ENCODE measurements at regions not wholly inside any gene's neighbourhood (a gene's known extent, or its start where the extent isn't known, plus 50 kb on each side); places are given as distances from the start of the nearest gene placed in this dataset.
A peak's percentile ranks its signal among the peaks of the same experiment; 100 is the strongest.
"Not testable (repeated sequence)": the region's sequence is repeated elsewhere in the genome, so short reads cannot be mapped to it uniquely, and the experiment has no call there.

DNA sequence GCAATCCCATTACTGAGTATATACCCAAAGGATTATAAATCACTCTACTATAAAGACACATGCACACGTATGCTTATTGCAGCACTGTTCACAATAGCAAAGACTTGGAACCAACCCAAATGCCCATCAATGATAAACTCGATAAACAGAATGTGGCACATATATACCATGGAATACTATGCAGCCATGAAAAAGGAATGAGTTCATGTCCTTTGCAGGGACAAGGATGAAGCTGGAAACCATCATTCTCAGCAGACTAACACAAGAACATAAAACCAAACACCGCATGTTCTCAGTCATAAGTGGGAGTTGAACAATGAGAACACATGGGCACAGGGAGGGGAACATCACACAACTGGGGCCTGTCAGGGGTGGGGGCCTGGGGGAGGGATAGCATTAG, 532.8 kb upstream of the AMOT start:
- H3K36me3 ChIP-seq (ENCODE audit: control insufficient read depth in 2 of 2, insufficient read depth in 1 of 2, low read length in 2 of 2); H3K4me3 ChIP-seq (ENCODE audit: low read depth, low read length); CTCF ChIA-PET; POLR2A ChIA-PET; H3K9me3 ChIP-seq (ENCODE audit: control insufficient read depth, insufficient read depth, low read depth, low read length); H3K4me1 ChIP-seq (ENCODE audit: control insufficient read depth, insufficient read depth, low read length); H3K27ac ChIP-seq (ENCODE audit: extremely low read depth, low read depth, low read length): not testable (repeated sequence)
- TF ChIP-seq, protein P1, sequence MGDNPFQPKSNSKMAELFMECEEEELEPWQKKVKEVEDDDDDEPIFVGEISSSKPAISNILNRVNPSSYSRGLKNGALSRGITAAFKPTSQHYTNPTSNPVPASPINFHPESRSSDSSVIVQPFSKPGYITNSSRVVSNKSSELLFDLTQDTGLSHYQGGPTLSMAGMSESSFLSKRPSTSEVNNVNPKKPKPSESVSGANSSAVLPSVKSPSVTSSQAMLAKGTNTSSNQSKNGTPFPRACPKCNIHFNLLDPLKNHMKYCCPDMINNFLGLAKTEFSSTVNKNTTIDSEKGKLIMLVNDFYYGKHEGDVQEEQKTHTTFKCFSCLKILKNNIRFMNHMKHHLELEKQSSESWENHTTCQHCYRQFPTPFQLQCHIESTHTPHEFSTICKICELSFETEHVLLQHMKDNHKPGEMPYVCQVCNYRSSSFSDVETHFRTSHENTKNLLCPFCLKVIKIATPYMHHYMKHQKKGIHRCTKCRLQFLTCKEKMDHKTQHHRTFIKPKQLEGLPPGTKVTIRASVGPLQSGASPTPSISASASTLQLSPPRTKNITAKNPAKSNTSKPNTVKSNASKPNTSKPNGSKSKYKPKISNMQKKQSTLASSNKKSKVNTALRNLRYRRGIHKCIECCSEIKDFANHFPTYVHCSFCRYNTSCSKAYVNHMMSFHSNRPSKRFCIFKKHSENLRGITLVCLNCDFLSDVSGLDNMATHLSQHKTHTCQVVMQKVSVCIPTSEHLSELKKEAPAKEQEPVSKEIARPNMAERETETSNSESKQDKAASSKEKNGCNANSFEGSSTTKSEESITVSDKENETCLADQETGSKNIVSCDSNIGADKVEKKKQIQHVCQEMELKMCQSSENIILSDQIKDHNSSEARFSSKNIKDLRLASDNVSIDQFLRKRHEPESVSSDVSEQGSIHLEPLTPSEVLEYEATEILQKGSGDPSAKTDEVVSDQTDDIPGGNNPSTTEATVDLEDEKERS (tag by site-specific recombination; IDR thresholded peaks at IDR 0.05) = 0 out of 2 replicates have a peak, but pooled peaks have one; percentile 50
- peak; percentile 93 for TF ChIP-seq ZNF146 (tag by site-specific recombination; IDR thresholded peaks at IDR 0.05)

DNA sequence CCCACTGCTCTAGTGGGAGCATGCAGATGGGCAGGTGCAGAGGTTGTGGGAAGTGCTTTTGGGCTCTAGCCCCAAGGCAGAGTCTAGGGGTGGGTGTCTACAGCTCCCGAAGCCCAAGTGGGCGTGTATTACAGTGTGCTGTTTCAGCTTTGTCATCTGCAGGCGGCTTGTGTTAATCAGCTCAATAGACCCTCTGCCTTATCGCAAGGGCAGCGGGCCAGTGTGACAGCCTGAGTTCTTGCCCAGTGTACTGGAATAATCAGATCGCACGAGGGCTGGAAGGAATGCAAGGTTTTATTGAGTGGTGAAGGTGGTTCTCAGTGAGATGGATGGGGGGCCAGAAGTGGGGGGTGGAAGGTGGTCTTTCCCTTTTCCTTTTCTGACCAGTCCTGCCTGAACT, 529.4 kb upstream of the AMOT start:
- Histone ChIP-seq H3K27ac (ENCODE audit: extremely low read depth, low read depth, low read length) (no peak overlapping the region), H3K36me3 (ENCODE audit: control insufficient read depth in 2 of 2, insufficient read depth in 1 of 2, low read length in 2 of 2) (no peaks in the 10 kb centered on the region), H3K4me3 (ENCODE audit: low read depth, low read length) (no peak overlapping the region), H3K9me3 (ENCODE audit: control insufficient read depth, insufficient read depth, low read depth, low read length) (no peaks in the 10 kb centered on the region; the same call in 1 of the 2 replicates), H3K4me1 (ENCODE audit: control insufficient read depth, insufficient read depth, low read length) (no peaks in the 10 kb centered on the region)
- ChIA-PET CTCF (no interaction called here), POLR2A (no interaction called here)
- TF ChIP-seq, protein P2, sequence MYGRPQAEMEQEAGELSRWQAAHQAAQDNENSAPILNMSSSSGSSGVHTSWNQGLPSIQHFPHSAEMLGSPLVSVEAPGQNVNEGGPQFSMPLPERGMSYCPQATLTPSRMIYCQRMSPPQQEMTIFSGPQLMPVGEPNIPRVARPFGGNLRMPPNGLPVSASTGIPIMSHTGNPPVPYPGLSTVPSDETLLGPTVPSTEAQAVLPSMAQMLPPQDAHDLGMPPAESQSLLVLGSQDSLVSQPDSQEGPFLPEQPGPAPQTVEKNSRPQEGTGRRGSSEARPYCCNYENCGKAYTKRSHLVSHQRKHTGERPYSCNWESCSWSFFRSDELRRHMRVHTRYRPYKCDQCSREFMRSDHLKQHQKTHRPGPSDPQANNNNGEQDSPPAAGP (tag by site-specific recombination; IDR thresholded peaks at IDR 0.05) = no peak
- TF ChIP-seq ZNF677 (tag by site-specific recombination; IDR thresholded peaks at IDR 0.05) (no peak), ZNF404 (tag by site-specific recombination; IDR thresholded peaks at IDR 0.05) (no peak), ZNF211 (tag by site-specific recombination; IDR thresholded peaks at IDR 0.05; ENCODE audit: low read depth) (no peak), SALL2 (tag by site-specific recombination; IDR thresholded peaks at IDR 0.05; ENCODE audit: borderline replicate concordance) (no peak), BCL11B (tag by site-specific recombination; IDR thresholded peaks at IDR 0.05; ENCODE audit: low read depth) (no peak), ZNF416 (tag by site-specific recombination; IDR thresholded peaks at IDR 0.05) (no peak), ZNF169 (tag by site-specific recombination; IDR thresholded peaks at IDR 0.05) (no peak), ZNF501 (tag by site-specific recombination; IDR thresholded peaks at IDR 0.05) (no peak), ZNF629 (tag by site-specific recombination; IDR thresholded peaks at IDR 0.05) (no peak)
- TF ChIP-seq, protein P3, sequence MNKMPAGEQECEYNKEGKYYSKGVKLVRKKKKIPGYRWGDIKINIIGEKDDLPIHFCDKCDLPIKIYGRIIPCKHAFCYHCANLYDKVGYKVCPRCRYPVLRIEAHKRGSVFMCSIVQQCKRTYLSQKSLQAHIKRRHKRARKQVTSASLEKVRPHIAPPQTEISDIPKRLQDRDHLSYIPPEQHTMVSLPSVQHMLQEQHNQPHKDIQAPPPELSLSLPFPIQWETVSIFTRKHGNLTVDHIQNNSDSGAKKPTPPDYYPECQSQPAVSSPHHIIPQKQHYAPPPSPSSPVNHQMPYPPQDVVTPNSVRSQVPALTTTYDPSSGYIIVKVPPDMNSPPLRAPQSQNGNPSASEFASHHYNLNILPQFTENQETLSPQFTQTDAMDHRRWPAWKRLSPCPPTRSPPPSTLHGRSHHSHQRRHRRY (tag by site-specific recombination; IDR thresholded peaks at IDR 0.05) = no peak

DNA sequence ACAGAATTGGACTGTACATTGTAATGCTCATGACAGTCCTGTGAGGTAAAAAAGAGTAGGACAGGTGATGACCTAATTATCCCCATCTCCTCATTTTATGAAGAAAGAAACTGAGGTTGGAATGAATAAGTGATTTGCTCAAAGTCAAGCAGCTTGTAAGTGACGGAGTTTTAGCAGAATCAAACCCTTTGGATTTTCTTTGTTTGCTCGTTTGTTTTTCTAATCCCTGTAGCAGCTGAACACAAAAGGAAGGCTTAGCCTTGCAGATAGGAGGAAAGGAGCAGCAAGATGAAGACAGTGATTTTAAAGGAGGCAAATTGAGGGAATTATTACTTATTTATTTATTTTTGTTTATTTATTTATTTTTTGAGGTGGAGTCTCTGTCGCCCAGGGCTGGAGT, 528.4 kb upstream of the AMOT start:
- H3K9me3 ChIP-seq (ENCODE audit: control insufficient read depth, insufficient read depth, low read depth, low read length) = no peaks in the 10 kb centered on the region; the same call in 1 of the 2 replicates
- ChIA-PET CTCF (interaction anchor here (0.9 kb wide), 1 partner anchor 15 kb away, joined by 3 read pairs; no protein-coding TSS in a partner anchor), POLR2A (no interaction called here)
- H3K4me3 ChIP-seq (ENCODE audit: low read depth, low read length) = no peak overlapping the region
- no peaks in the 10 kb centered on the region for H3K36me3 ChIP-seq (ENCODE audit: control insufficient read depth in 2 of 2, insufficient read depth in 1 of 2, low read length in 2 of 2)
- H3K4me1 ChIP-seq (ENCODE audit: control insufficient read depth, insufficient read depth, low read length) = no peaks in the 10 kb centered on the region
- no peak overlapping the region for H3K27ac ChIP-seq (ENCODE audit: extremely low read depth, low read depth, low read length)
- TF ChIP-seq ZEB2 (tag by site-specific recombination; IDR thresholded peaks at IDR 0.05) = no peak
- TF ChIP-seq, protein P4, sequence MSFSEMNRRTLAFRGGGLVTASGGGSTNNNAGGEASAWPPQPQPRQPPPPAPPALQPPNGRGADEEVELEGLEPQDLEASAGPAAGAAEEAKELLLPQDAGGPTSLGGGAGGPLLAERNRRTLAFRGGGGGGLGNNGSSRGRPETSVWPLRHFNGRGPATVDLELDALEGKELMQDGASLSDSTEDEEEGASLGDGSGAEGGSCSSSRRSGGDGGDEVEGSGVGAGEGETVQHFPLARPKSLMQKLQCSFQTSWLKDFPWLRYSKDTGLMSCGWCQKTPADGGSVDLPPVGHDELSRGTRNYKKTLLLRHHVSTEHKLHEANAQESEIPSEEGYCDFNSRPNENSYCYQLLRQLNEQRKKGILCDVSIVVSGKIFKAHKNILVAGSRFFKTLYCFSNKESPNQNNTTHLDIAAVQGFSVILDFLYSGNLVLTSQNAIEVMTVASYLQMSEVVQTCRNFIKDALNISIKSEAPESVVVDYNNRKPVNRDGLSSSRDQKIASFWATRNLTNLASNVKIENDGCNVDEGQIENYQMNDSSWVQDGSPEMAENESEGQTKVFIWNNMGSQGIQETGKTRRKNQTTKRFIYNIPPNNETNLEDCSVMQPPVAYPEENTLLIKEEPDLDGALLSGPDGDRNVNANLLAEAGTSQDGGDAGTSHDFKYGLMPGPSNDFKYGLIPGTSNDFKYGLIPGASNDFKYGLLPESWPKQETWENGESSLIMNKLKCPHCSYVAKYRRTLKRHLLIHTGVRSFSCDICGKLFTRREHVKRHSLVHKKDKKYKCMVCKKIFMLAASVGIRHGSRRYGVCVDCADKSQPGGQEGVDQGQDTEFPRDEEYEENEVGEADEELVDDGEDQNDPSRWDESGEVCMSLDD (tag by site-specific recombination; IDR thresholded peaks at IDR 0.05) = no peak
- TF ChIP-seq ZNF529 (tag by site-specific recombination; IDR thresholded peaks at IDR 0.05; ENCODE audit: insufficient replicate concordance) = no peak
- no peak for TF ChIP-seq ZNF335 (tag by site-specific recombination; conservative IDR thresholded peaks at IDR 0.05)
- TF ChIP-seq ZNF155 (tag by site-specific recombination; IDR thresholded peaks at IDR 0.05) = no peak
- TF ChIP-seq ZNF664 (tag by site-specific recombination; IDR thresholded peaks at IDR 0.05) = no peak
- no peak for TF ChIP-seq ZNF404 (tag by site-specific recombination; IDR thresholded peaks at IDR 0.05)
- TF ChIP-seq ZNF146 (tag by site-specific recombination; IDR thresholded peaks at IDR 0.05) = no peak
- TF ChIP-seq ZNF23 (tag by site-specific recombination; IDR thresholded peaks at IDR 0.05; ENCODE audit: borderline replicate concordance) = no peak
- TF ChIP-seq, protein P5, sequence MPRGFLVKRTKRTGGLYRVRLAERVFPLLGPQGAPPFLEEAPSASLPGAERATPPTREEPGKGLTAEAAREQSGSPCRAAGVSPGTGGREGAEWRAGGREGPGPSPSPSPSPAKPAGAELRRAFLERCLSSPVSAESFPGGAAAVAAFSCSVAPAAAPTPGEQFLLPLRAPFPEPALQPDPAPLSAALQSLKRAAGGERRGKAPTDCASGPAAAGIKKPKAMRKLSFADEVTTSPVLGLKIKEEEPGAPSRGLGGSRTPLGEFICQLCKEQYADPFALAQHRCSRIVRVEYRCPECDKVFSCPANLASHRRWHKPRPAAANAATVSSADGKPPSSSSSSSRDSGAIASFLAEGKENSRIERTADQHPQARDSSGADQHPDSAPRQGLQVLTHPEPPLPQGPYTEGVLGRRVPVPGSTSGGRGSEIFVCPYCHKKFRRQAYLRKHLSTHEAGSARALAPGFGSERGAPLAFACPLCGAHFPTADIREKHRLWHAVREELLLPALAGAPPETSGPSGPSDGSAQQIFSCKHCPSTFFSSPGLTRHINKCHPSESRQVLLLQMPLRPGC (tag by site-specific recombination; IDR thresholded peaks at IDR 0.05) = no peak
- TF ChIP-seq ZNF426 (tag by site-specific recombination; IDR thresholded peaks at IDR 0.05) = no peak
- no peak for TF ChIP-seq ZNF248 (tag by site-specific recombination; IDR thresholded peaks at IDR 0.05)

All from HEK293 (cell line).